Tibial artery (tissue), 4 donors: ENCODE measurements at regions not wholly inside any gene's neighbourhood (a gene's known extent, or its start where the extent isn't known, plus 50 kb on each side); places are given as distances from the start of the nearest gene placed in this dataset.
"Not testable (repeated sequence)": the region's sequence is repeated elsewhere in the genome, so short reads cannot be mapped to it uniquely, and the experiment has no call there.

ENCODE experiments used
- DNase-seq, 2 donors: peaks; one replicate each; pipeline ENCODE4 v3.0.0-alpha.2; 2019
- H3K27ac ChIP-seq, 2 donors: fragments of 200-600 bp; sonication (generic) in 1 of 2; 1 replicate in 1 of 2; 2 replicates in 1 of 2; pipeline ENCODE4 v1.5.1; 2018 to 2019; ENCODE audit warnings: mild to moderate bottlenecking in 1 of 2
- H3K27me3 ChIP-seq, 2 donors: fragments of 200-600 bp; sonication (generic) in 1 of 2; one replicate each; pipeline versions ENCODE4 v1.5.1 to v1.6.0; 2016 to 2019
- H3K36me3 ChIP-seq, 3 donors: fragments of 200-600 bp; sonication (generic) in 2 of 3; one replicate each; pipeline ENCODE4 v1.5.1; 2016 to 2019; ENCODE audit warnings: mild to moderate bottlenecking in 2 of 3
- H3K4me1 ChIP-seq, 4 donors: fragments of 200-600 bp; sonication (generic) in 2 of 4; 1 replicate in 3 of 4; 2 replicates in 1 of 4; pipeline ENCODE4 v1.5.1; 2016 to 2019
- H3K4me3 ChIP-seq, 2 donors: fragments of 200-600 bp; sonication (generic) in 1 of 2; 1 replicate in 1 of 2; 2 replicates in 1 of 2; pipeline ENCODE4 v1.5.1; 2018 to 2019; ENCODE audit warnings: mild to moderate bottlenecking in 2 of 2
- H3K9me3 ChIP-seq, 3 donors: fragments of 200-600 bp; sonication (generic) in 1 of 3; one replicate each; pipeline ENCODE4 v1.5.1; 2016 to 2019
- intact Hi-C: fragments of 100-400 bp; cut with DNase I; formaldehyde crosslinking; loops from one replicate; pipeline ENCODE4 v1.15.0; 2023; ENCODE audit warnings: low total_unique reads
- TF ChIP-seq, protein P1 (sequence below), 2 experiments: fragments of 200-600 bp in 1 of 2; fragments of 450-650 bp in 1 of 2; IDR thresholded peaks; one replicate each; pipeline ENCODE4 v1.5.1; 2017 to 2019; ENCODE audit warnings: antibody characterized with exemption in 2 of 2, mild to moderate bottlenecking in 1 of 2, moderate library complexity in 1 of 2

- Histone ChIP-seq H3K36me3 (no peaks in the 10 kb centered on the region), H3K27ac (no peak overlapping the region), H3K4me1 (no peaks in the 10 kb centered on the region), H3K4me3 (no peak overlapping the region), H3K27me3 (no peaks in the 10 kb centered on the region), H3K9me3 (no peaks in the 10 kb centered on the region)
- DNase-seq, result no peak
- TF ChIP-seq, protein P1, sequence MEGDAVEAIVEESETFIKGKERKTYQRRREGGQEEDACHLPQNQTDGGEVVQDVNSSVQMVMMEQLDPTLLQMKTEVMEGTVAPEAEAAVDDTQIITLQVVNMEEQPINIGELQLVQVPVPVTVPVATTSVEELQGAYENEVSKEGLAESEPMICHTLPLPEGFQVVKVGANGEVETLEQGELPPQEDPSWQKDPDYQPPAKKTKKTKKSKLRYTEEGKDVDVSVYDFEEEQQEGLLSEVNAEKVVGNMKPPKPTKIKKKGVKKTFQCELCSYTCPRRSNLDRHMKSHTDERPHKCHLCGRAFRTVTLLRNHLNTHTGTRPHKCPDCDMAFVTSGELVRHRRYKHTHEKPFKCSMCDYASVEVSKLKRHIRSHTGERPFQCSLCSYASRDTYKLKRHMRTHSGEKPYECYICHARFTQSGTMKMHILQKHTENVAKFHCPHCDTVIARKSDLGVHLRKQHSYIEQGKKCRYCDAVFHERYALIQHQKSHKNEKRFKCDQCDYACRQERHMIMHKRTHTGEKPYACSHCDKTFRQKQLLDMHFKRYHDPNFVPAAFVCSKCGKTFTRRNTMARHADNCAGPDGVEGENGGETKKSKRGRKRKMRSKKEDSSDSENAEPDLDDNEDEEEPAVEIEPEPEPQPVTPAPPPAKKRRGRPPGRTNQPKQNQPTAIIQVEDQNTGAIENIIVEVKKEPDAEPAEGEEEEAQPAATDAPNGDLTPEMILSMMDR (IDR thresholded peaks at IDR 0.05), result no peak
- intact Hi-C loops, result no loop called here
These were observed 121.6 kb downstream of the CASP12 start for GRCh38 chr11:104776501-104777170.

- H3K27ac ChIP-seq, result no peak overlapping the region
- TF ChIP-seq, protein P1 (IDR thresholded peaks at IDR 0.05), result no peak
- H3K36me3 ChIP-seq, result no peaks in the 10 kb centered on the region
- H3K27me3 ChIP-seq, result no peaks in the 10 kb centered on the region
- DNase-seq, result no peak
- no peak overlapping the region for H3K4me3 ChIP-seq
- no peaks in the 10 kb centered on the region for H3K4me1 ChIP-seq
- intact Hi-C loops, result no loop called here
- H3K9me3 ChIP-seq, result no peaks in the 10 kb centered on the region
These were observed 123.7 kb downstream of the CASP12 start for GRCh38 chr11:104774578-104774977.

DNA sequence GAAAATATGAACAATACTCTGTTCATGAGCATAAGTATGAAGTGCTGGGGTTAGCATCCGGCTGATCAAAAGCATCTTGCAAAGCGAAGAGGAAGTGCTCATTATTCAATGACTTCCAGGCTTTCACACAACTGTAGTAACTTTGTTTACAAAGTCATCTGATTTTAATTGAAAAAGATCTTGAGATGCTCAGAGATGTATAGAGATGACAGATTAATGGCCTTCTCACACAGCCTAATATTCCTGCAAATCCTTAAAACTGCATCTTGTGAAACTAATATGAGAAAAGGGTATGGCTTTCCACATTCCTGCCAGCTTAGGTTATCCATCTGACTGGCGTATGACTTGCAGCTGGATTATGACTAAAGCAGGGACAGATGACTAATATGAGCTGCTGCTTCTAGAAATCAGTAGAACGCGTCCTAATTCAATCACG lies 125.4 kb downstream of the CASP12 start:
- Histone ChIP-seq H3K4me1 (no peaks in the 10 kb centered on the region), H3K27ac (no peak overlapping the region), H3K36me3 (no peaks in the 10 kb centered on the region), H3K9me3 (no peaks in the 10 kb centered on the region), H3K27me3 (no peaks in the 10 kb centered on the region), H3K4me3 (no peak overlapping the region)
- DNase-seq, result no peak
- intact Hi-C loops, result no loop called here
- TF ChIP-seq, protein P1 (IDR thresholded peaks at IDR 0.05), result no peak

DNA sequence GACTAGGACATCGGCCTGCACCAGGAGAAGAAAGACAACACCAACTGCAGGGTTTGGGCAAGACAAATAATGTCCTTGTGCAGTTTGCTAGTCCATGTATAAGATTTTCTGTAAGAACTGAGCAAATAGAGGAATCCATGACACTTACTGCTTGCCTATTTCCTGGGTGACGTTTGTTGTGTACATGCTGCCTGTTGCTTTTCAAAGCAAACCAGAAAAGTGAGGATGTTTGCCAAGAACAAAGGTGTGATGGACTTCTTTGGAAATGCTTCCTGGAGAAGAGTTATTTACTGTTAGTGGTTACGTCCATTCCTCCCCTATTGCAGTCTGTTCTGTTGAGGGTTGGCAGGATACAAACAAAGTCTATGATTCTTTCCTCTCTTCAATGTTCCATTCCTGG lies 126.5 kb downstream of the CASP12 start:
- Histone ChIP-seq H3K4me3 (no peak overlapping the region), H3K4me1 (no peaks in the 10 kb centered on the region), H3K27ac (no peak overlapping the region), H3K36me3 (no peaks in the 10 kb centered on the region), H3K27me3 (no peaks in the 10 kb centered on the region), H3K9me3 (no peaks in the 10 kb centered on the region)
- TF ChIP-seq, protein P1 (IDR thresholded peaks at IDR 0.05), result no peak
- DNase-seq, result no peak
- intact Hi-C loops, result no loop called here

GRCh38 chr11:104771046-104771445 lies 127.2 kb downstream of the CASP12 start:
- not testable (repeated sequence) for H3K27ac ChIP-seq

GRCh38 chr11:104765401-104766095 lies 132.7 kb downstream of the CASP12 start:
- no peaks in the 10 kb centered on the region for H3K4me1 ChIP-seq
- no peak for DNase-seq
- no peak overlapping the region for H3K27ac ChIP-seq
- TF ChIP-seq, protein P1 (IDR thresholded peaks at IDR 0.05), result no peak
- H3K27me3 ChIP-seq, result no peaks in the 10 kb centered on the region
- no peak overlapping the region for H3K4me3 ChIP-seq
- intact Hi-C loops, result no loop called here
- no peaks in the 10 kb centered on the region for H3K36me3 ChIP-seq
- H3K9me3 ChIP-seq, result no peaks in the 10 kb centered on the region

More at GRCh38 chr11:104771046-104771445, 127.2 kb downstream of the CASP12 start:
- H3K4me3 ChIP-seq, H3K27me3 ChIP-seq, H3K36me3 ChIP-seq, H3K4me1 ChIP-seq, intact Hi-C loops, H3K9me3 ChIP-seq, DNase-seq: not testable (repeated sequence)
